ENCODE measurements at regions not wholly inside any gene's neighbourhood (a gene's known extent, or its start where the extent isn't known, plus 50 kb on each side); places are given as distances from the start of the nearest gene placed in this dataset.

DNA sequence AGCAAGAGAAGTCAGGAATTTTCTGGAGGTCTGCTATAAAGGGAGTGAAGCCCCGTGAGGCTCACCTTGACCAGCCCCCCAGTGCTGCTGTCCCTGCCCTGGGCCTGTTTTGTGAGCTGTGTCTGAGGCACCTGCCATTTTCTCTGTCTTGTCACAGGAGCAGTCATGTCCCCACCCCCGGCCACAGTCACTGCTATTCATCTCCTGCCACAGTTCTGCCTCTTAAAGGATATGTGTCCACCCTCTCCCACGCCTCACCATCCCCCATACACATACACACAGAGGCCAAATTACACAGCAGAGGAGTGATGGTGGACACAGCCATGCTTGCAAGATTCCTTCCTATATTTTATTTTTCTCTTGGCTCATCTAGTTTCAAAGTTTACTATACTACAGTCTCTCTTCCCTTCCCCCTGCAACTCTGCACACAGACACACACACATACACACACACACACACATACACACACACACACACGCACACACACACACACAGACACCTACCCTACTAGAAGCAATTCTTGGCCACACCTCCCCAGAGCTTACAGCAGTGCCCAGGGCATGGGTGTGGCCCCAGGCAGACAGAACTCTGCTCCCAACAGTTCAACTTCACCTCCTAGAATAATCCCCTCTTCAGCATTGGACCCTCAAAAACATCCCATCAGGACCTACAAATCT lies 68.7 kb upstream of the TAB2 start:
- TF ChIP-seq NFIC (IDR thresholded peaks at IDR 0.05) = no peak
- TF ChIP-seq CREB1 (IDR thresholded peaks at IDR 0.05; ENCODE audit: low read depth) = no peak
- no peak for TF ChIP-seq CEBPB (IDR thresholded peaks at IDR 0.05)
- TF ChIP-seq FOXM1 (IDR thresholded peaks at IDR 0.05; ENCODE audit: borderline replicate concordance, low read depth) = no peak
- TF ChIP-seq EP300 (IDR thresholded peaks at IDR 0.05; ENCODE audit: borderline replicate concordance) = no peak
- TF ChIP-seq EGR1 (IDR thresholded peaks at IDR 0.05) = no peak
- TF ChIP-seq MAX (IDR thresholded peaks at IDR 0.05) = no peak
- TF ChIP-seq REST (IDR thresholded peaks at IDR 0.05; ENCODE audit: low read depth) = no peak
- TF ChIP-seq USF1 (IDR thresholded peaks at IDR 0.05) = no peak
- no peak for TF ChIP-seq TAF1 (IDR thresholded peaks at IDR 0.05; ENCODE audit: low read depth)
- no peak for TF ChIP-seq TCF12 (IDR thresholded peaks at IDR 0.05; ENCODE audit: low read depth)
- TF ChIP-seq YY1 (IDR thresholded peaks at IDR 0.05; ENCODE audit: low read depth) = no peak
- TF ChIP-seq TEAD4 (IDR thresholded peaks at IDR 0.05) = no peak
- no peak for TF ChIP-seq RAD21 (IDR thresholded peaks at IDR 0.05; ENCODE audit: low read depth)
- TF ChIP-seq ZBTB7A (IDR thresholded peaks at IDR 0.05; ENCODE audit: low read depth) = no peak

GRCh38 chr6:149249370-149250357 lies 67.8 kb upstream of the TAB2 start:
- TF ChIP-seq TAF1 (IDR thresholded peaks at IDR 0.05; ENCODE audit: low read depth) (no peak), EP300 (IDR thresholded peaks at IDR 0.05; ENCODE audit: borderline replicate concordance) (no peak), TCF12 (IDR thresholded peaks at IDR 0.05; ENCODE audit: low read depth) (no peak), NFIC (IDR thresholded peaks at IDR 0.05) (no peak), YY1 (IDR thresholded peaks at IDR 0.05; ENCODE audit: low read depth) (no peak), EGR1 (IDR thresholded peaks at IDR 0.05) (no peak), ZBTB7A (IDR thresholded peaks at IDR 0.05; ENCODE audit: low read depth) (no peak), MAX (IDR thresholded peaks at IDR 0.05) (no peak), CEBPB (IDR thresholded peaks at IDR 0.05) (no peak), USF1 (IDR thresholded peaks at IDR 0.05) (no peak), CREB1 (IDR thresholded peaks at IDR 0.05; ENCODE audit: low read depth) (no peak), REST (IDR thresholded peaks at IDR 0.05; ENCODE audit: low read depth) (no peak), TEAD4 (IDR thresholded peaks at IDR 0.05) (no peak), FOXM1 (IDR thresholded peaks at IDR 0.05; ENCODE audit: borderline replicate concordance, low read depth) (no peak), RAD21 (IDR thresholded peaks at IDR 0.05; ENCODE audit: low read depth) (no peak)

GRCh38 chr6:149250951-149251350 lies 66.6 kb upstream of the TAB2 start:
- TF ChIP-seq TAF1 (IDR thresholded peaks at IDR 0.05; ENCODE audit: low read depth) = no peak
- no peak for TF ChIP-seq EP300 (IDR thresholded peaks at IDR 0.05; ENCODE audit: borderline replicate concordance)
- TF ChIP-seq CEBPB (IDR thresholded peaks at IDR 0.05) = no peak
- TF ChIP-seq TCF12 (IDR thresholded peaks at IDR 0.05; ENCODE audit: low read depth) = no peak
- TF ChIP-seq MAX (IDR thresholded peaks at IDR 0.05) = no peak
- no peak for TF ChIP-seq NFIC (IDR thresholded peaks at IDR 0.05)
- TF ChIP-seq EGR1 (IDR thresholded peaks at IDR 0.05) = no peak
- no peak for TF ChIP-seq FOXM1 (IDR thresholded peaks at IDR 0.05; ENCODE audit: borderline replicate concordance, low read depth)
- TF ChIP-seq ZBTB7A (IDR thresholded peaks at IDR 0.05; ENCODE audit: low read depth) = no peak
- TF ChIP-seq REST (IDR thresholded peaks at IDR 0.05; ENCODE audit: low read depth) = no peak
